ENCODE measurements at regions not wholly inside any gene's neighbourhood (a gene's known extent, or its start where the extent isn't known, plus 50 kb on each side); places are given as distances from the start of the nearest gene placed in this dataset.

- no peak for DNase-seq
These were observed 119.4 kb downstream of the MRPS6 start for GRCh38 chr21:34192646-34193285.

GRCh38 chr21:34195335-34195734, 122.0 kb downstream of the MRPS6 start:
- no peak for DNase-seq

GRCh38 chr21:34196996-34197395, 123.6 kb downstream of the MRPS6 start:
- DNase-seq, result no peak

- no peak for DNase-seq
These were observed 124.2 kb downstream of the MRPS6 start for GRCh38 chr21:34197561-34197960.

GRCh38 chr21:34198231-34199120, 125.1 kb downstream of the MRPS6 start:
- no peak for DNase-seq

- DNase-seq, result no peak
These were observed 125.9 kb downstream of the MRPS6 start for GRCh38 chr21:34199121-34199910.

GRCh38 chr21:34200288-34200905, 127.0 kb downstream of the MRPS6 start:
- no peak for DNase-seq

- no peak for DNase-seq
These were observed 127.6 kb downstream of the MRPS6 start for GRCh38 chr21:34201001-34201400.

- no peak for DNase-seq
These were observed 128.1 kb downstream of the MRPS6 start for GRCh38 chr21:34201481-34201858.

- no peak for DNase-seq
These were observed 129.4 kb downstream of the MRPS6 start for GRCh38 chr21:34202553-34203372.

GRCh38 chr21:34203851-34204420, 130.6 kb downstream of the MRPS6 start:
- DNase-seq, result peak; percentile 83

- peak; percentile 90 for DNase-seq
These were observed 131.4 kb downstream of the MRPS6 start for GRCh38 chr21:34204481-34205439.

- peak; percentile 57 for DNase-seq
These were observed 132.6 kb downstream of the MRPS6 start for GRCh38 chr21:34205811-34206571.

- DNase-seq, result no peak
These were observed 140.6 kb downstream of the MRPS6 start for GRCh38 chr21:34213959-34214358.

- no peak for DNase-seq
These were observed 142.1 kb downstream of the MRPS6 start for GRCh38 chr21:34215501-34215900.

- DNase-seq, result no peak
These were observed 142.7 kb downstream of the MRPS6 start for GRCh38 chr21:34215911-34216717.

GRCh38 chr21:34216718-34217032, 143.3 kb downstream of the MRPS6 start:
- no peak for DNase-seq

- DNase-seq, result no peak
These were observed 143.9 kb downstream of the MRPS6 start for GRCh38 chr21:34217263-34217662.
